GM23248 (cell line): ENCODE measurements at regions not wholly inside any gene's neighbourhood (a gene's known extent, or its start where the extent isn't known, plus 50 kb on each side); places are given as distances from the start of the nearest gene placed in this dataset.

Experiments used
- EZH2 ChIP-seq: fragments of 200-600 bp; sonication (generic); IDR thresholded peaks from 2 replicates; pipeline ENCODE4 v1.6.1; 2018; ENCODE audit warnings: antibody characterized with exemption, mild to moderate bottlenecking; ENCODE audit not compliant: insufficient read depth, poor library complexity, severe bottlenecking
- EZH2phosphoT487 ChIP-seq: fragments of 200-600 bp; sonication (generic); IDR thresholded peaks from 2 replicates; pipeline ENCODE4 v1.6.1; 2018; ENCODE audit warnings: antibody characterized with exemption, moderate library complexity, mild to moderate bottlenecking, low read depth; ENCODE audit not compliant: insufficient read depth

GRCh38 chr3:75218577-75218976, 445.6 kb upstream of the FRG2C start:
- TF ChIP-seq EZH2, result no peak
- no peak for TF ChIP-seq EZH2phosphoT487
